HCT116 (cell line): ENCODE measurements at regions not wholly inside any gene's neighbourhood (a gene's known extent, or its start where the extent isn't known, plus 50 kb on each side); places are given as distances from the start of the nearest gene placed in this dataset.

Experiments used
- ATAC-seq: fragments of 200-7000 bp; cut with Tn5 transposase; 2 replicates; pipeline ENCODE4 v1.9.1; 2020; ENCODE audit warnings: mild to moderate bottlenecking, moderate library complexity
- BruUV-seq: library from RNA; stranded (reverse); fragments of 400-500 nt; replicated peaks from 2 replicates; lab custom pipeline; 2021; lab: Mats Ljungman, UMichigan
- CTCF ChIA-PET: fragments of 300-600 bp; sonication (Branson Sonifier 250); formaldehyde crosslinking; loops from one replicate; lab custom pipeline; 2021; ENCODE audit warnings: antibody characterized with exemption; lab: Charles Lee
- POLR2A ChIA-PET: fragments of 300-600, 350-600 bp; sonication (Branson Sonifier 250); formaldehyde crosslinking; loops from one replicate; lab custom pipeline; 2021; ENCODE audit warnings: antibody characterized with exemption; lab: Charles Lee
- RAD21 ChIA-PET, 2 experiments: fragments of 300-600 bp; sonication (Branson Sonifier 250); formaldehyde crosslinking; loops; one replicate each; lab custom pipeline; 2023; ENCODE audit warnings: low total read pairs in 2 of 2; ENCODE audit not compliant: uncharacterized antibody in 2 of 2, unreplicated experiment in 2 of 2, low non-redundant PET in 1 of 2; lab: Charles Lee
- DNase-seq: peaks from one replicate; pipeline ENCODE4 v3.0.0-alpha.2; 2010; ENCODE audit warnings: low read depth, low spot score
- H2AFZ ChIP-seq: fragments of 200-600 bp; shearing (Covaris generic), sonication (generic); 2 replicates; pipeline ENCODE4 v1.6.1; 2017; ENCODE audit warnings: low read depth, mixed run types, mixed read lengths, antibody characterized with exemption, low read length; ENCODE audit not compliant: poor library complexity, severe bottlenecking
- H3K27ac ChIP-seq: 2 replicates; pipeline ENCODE4 v1.5.1; 2012; ENCODE audit warnings: low read depth, low read length
- H3K27me3 ChIP-seq: fragments of 200-600 bp; sonication (generic); 2 replicates; pipeline ENCODE4 v1.6.1; 2016; ENCODE audit warnings: mixed run types, low read length, mixed read lengths; ENCODE audit not compliant: insufficient read depth
- H3K36me3 ChIP-seq, 2 experiments: fragments of 200-500 bp in 1 of 2; fragments of 200-600 bp in 1 of 2; sonication (Bioruptor generic) in 1 of 2; sonication (generic) in 1 of 2; 2 replicates each; pipeline versions ENCODE4 v1.5.1 to v1.6.1; 2014 to 2016; ENCODE audit warnings: low read length in 2 of 2, inconsistent platforms in 1 of 2, mixed read lengths in 1 of 2, mixed run types in 1 of 2; ENCODE audit not compliant: insufficient read depth in 2 of 2, control insufficient read depth in 1 of 2
- H3K4me1 ChIP-seq, 2 experiments: fragments of 200-600 bp in 1 of 2; sonication (generic) in 1 of 2; 2 replicates each; pipeline versions ENCODE4 v1.5.1 to v1.6.1; 2012 to 2017; ENCODE audit warnings: low read length in 2 of 2, inconsistent platforms in 1 of 2, mild to moderate bottlenecking in 1 of 2, mixed read lengths in 1 of 2, mixed run types in 1 of 2, moderate library complexity in 1 of 2; ENCODE audit not compliant: insufficient read depth in 2 of 2, control insufficient read depth in 1 of 2
- H3K4me2 ChIP-seq: fragments of 200-600 bp; sonication (generic); 2 replicates; pipeline ENCODE4 v1.6.1; 2017; ENCODE audit warnings: mixed run types, low read length, mixed read lengths
- H3K4me3 ChIP-seq, 2 experiments: fragments of 200-600 bp in 1 of 2; sonication (generic) in 1 of 2; replicated peaks in 1 of 2; 2 replicates each; pipeline ENCODE4 v1.5.1; 2011 to 2016; ENCODE audit warnings: low read length in 2 of 2, control low read depth in 1 of 2, low read depth in 1 of 2, mild to moderate bottlenecking in 1 of 2, mixed read lengths in 1 of 2, mixed run types in 1 of 2
- H3K79me2 ChIP-seq: fragments of 200-600 bp; sonication (generic); 2 replicates; pipeline ENCODE4 v1.6.1; 2017; ENCODE audit warnings: mild to moderate bottlenecking, mixed run types, low read length, moderate library complexity, mixed read lengths; ENCODE audit not compliant: insufficient read depth
- H3K9ac ChIP-seq: fragments of 200-600 bp; sonication (generic); 2 replicates; pipeline ENCODE4 v1.6.1; 2016; ENCODE audit warnings: low read length, mixed read lengths
- H3K9me2 ChIP-seq: fragments of 200-600 bp; sonication (generic), shearing (Covaris generic); 2 replicates; pipeline ENCODE4 v1.6.1; 2017; ENCODE audit warnings: mixed run types, mild to moderate bottlenecking, moderate library complexity; ENCODE audit not compliant: insufficient read depth
- H3K9me3 ChIP-seq, 2 experiments: fragments of 200-500 bp in 1 of 2; fragments of 200-600 bp in 1 of 2; sonication (Bioruptor generic) in 1 of 2; sonication (generic) in 1 of 2; 2 replicates each; pipeline ENCODE4 v1.6.1; 2014 to 2017; ENCODE audit warnings: low read length in 2 of 2, mixed read lengths in 2 of 2, inconsistent platforms in 1 of 2, low read depth in 1 of 2, mild to moderate bottlenecking in 1 of 2, mixed run types in 1 of 2, moderate library complexity in 1 of 2; ENCODE audit not compliant: control insufficient read depth in 1 of 2, insufficient read depth in 1 of 2
- H4K20me1 ChIP-seq: fragments of 200-600 bp; sonication (generic), shearing (Covaris generic); 2 replicates; pipeline ENCODE4 v1.6.1; 2017; ENCODE audit warnings: mixed run types, mild to moderate bottlenecking, moderate library complexity; ENCODE audit not compliant: insufficient read depth
- CEBPB ChIP-seq: IDR thresholded peaks from 2 replicates; pipeline ENCODE4 v1.6.1; 2012; ENCODE audit warnings: low read depth
- EGR1 ChIP-seq: IDR thresholded peaks from 2 replicates; pipeline ENCODE4 v1.6.1; 2012; ENCODE audit warnings: low read depth
- ELF1 ChIP-seq: IDR thresholded peaks from 2 replicates; pipeline ENCODE4 v1.6.1; 2012; ENCODE audit warnings: low read depth, borderline replicate concordance
- POLR2AphosphoS5 ChIP-seq: IDR thresholded peaks from 2 replicates; pipeline ENCODE4 v1.6.1; 2011; ENCODE audit warnings: mild to moderate bottlenecking, low read depth, low read length, moderate library complexity
- ZFX ChIP-seq: fragments of 450-650 bp; IDR thresholded peaks from 2 replicates; pipeline ENCODE4 v1.6.1; 2017
- intact Hi-C: fragments of 100-400 bp; cut with micrococcal nuclease; formaldehyde crosslinking; loops from 2 replicates; pipeline ENCODE4 v1.10.0; 2022
- TF ChIP-seq, protein P1 (sequence below): IDR thresholded peaks from 2 replicates; pipeline ENCODE4 v1.6.1; 2012
- TF ChIP-seq, protein P2 (sequence below): IDR thresholded peaks from 2 replicates; pipeline ENCODE4 v1.6.1; 2012
- TF ChIP-seq, protein P3 (sequence below): IDR thresholded peaks from 2 replicates; pipeline ENCODE4 v1.6.1; 2011; ENCODE audit warnings: mild to moderate bottlenecking, low read length, moderate library complexity; ENCODE audit not compliant: insufficient replicate concordance; ENCODE audit errors: extremely low read depth
- TF ChIP-seq, protein P4 (sequence below), 3 experiments: fragments of 200-600 bp in 1 of 3; sonication (generic) in 1 of 3; IDR thresholded peaks in 2 of 3; conservative IDR thresholded peaks in 1 of 3; 2 replicates each; pipeline ENCODE4 v1.5.1; 2012 to 2017; ENCODE audit warnings: low read depth in 2 of 3, low read length in 2 of 3, antibody characterized with exemption in 1 of 3, borderline replicate concordance in 1 of 3, control low read depth in 1 of 3, mild to moderate bottlenecking in 1 of 3, mixed read lengths in 1 of 3, mixed run types in 1 of 3, moderate library complexity in 1 of 3; ENCODE audit not compliant: insufficient read depth in 1 of 3

DNA sequence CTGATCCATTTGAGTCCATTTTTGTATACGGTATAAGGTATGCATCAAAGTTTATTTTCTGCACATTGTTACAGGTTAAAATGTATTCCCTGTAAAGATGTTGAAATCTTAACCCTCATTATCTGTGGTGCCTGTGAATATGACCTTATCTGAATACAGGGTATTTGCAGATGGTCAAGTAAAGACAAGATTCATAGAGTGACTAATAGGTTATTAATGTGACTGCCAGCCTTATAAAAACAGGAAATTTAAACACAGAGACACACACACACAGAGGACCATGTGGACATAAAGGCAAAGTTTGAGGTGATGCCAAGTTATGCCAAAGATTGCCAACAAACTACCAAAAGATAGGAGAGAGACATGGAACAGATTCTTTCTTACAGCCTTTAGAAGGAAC is 347.2 kb upstream of the DCN start:
- Histone ChIP-seq H2AFZ (no peak overlapping the region), H3K79me2 (no peaks in the 10 kb centered on the region), H3K4me2 (no peak overlapping the region), H4K20me1 (no peaks in the 10 kb centered on the region), H3K9me2 (no peaks in the 10 kb centered on the region), H3K36me3 (no peaks in the 10 kb centered on the region), H3K27me3 (no peaks in the 10 kb centered on the region), H3K9ac (no peak overlapping the region), H3K4me3 (no peak overlapping the region), H3K9me3 (peaks cover 0 to 4% of the 10 kb centered on the region in 2 experiments; a peak in 1 of 4 replicates), H3K27ac (no peak overlapping the region), H3K4me1 (no peaks in the 10 kb centered on the region)
- no peak for DNase-seq
- intact Hi-C loops = no loop called here
- ATAC-seq = no peak
- CTCF ChIA-PET = no interaction called here
- TF ChIP-seq, protein P1, sequence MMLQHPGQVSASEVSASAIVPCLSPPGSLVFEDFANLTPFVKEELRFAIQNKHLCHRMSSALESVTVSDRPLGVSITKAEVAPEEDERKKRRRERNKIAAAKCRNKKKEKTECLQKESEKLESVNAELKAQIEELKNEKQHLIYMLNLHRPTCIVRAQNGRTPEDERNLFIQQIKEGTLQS = no peak
- TF ChIP-seq EGR1 (no peak), ELF1 (no peak), ZFX (no peak), POLR2AphosphoS5 (no peak), CEBPB (no peak)
- TF ChIP-seq, protein P2, sequence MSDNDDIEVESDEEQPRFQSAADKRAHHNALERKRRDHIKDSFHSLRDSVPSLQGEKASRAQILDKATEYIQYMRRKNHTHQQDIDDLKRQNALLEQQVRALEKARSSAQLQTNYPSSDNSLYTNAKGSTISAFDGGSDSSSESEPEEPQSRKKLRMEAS = no peak
- TF ChIP-seq, protein P3, sequence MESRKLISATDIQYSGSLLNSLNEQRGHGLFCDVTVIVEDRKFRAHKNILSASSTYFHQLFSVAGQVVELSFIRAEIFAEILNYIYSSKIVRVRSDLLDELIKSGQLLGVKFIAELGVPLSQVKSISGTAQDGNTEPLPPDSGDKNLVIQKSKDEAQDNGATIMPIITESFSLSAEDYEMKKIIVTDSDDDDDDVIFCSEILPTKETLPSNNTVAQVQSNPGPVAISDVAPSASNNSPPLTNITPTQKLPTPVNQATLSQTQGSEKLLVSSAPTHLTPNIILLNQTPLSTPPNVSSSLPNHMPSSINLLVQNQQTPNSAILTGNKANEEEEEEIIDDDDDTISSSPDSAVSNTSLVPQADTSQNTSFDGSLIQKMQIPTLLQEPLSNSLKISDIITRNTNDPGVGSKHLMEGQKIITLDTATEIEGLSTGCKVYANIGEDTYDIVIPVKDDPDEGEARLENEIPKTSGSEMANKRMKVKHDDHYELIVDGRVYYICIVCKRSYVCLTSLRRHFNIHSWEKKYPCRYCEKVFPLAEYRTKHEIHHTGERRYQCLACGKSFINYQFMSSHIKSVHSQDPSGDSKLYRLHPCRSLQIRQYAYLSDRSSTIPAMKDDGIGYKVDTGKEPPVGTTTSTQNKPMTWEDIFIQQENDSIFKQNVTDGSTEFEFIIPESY = no peak
- TF ChIP-seq, protein P4, sequence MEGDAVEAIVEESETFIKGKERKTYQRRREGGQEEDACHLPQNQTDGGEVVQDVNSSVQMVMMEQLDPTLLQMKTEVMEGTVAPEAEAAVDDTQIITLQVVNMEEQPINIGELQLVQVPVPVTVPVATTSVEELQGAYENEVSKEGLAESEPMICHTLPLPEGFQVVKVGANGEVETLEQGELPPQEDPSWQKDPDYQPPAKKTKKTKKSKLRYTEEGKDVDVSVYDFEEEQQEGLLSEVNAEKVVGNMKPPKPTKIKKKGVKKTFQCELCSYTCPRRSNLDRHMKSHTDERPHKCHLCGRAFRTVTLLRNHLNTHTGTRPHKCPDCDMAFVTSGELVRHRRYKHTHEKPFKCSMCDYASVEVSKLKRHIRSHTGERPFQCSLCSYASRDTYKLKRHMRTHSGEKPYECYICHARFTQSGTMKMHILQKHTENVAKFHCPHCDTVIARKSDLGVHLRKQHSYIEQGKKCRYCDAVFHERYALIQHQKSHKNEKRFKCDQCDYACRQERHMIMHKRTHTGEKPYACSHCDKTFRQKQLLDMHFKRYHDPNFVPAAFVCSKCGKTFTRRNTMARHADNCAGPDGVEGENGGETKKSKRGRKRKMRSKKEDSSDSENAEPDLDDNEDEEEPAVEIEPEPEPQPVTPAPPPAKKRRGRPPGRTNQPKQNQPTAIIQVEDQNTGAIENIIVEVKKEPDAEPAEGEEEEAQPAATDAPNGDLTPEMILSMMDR (IDR thresholded peaks at IDR 0.05 in 2 of 3, conservative IDR thresholded peaks at IDR 0.05 in 1 of 3; ENCODE audit: borderline replicate concordance in 1 of 3, insufficient read depth in 1 of 3, low read depth in 2 of 3, low read length in 2 of 3) = no peak
- POLR2A ChIA-PET = no interaction called here
- BruUV-seq = no TSS peak
- RAD21 ChIA-PET = no interaction called here
